ENCODE measurements at regions not wholly inside any gene's neighbourhood (a gene's known extent, or its start where the extent isn't known, plus 50 kb on each side); places are given as distances from the start of the nearest gene placed in this dataset.
"Not testable (repeated sequence)": the region's sequence is repeated elsewhere in the genome, so short reads cannot be mapped to it uniquely, and the experiment has no call there.

- no peaks in the 10 kb centered on the region for H3K36me3 Mint-ChIP-seq
Measured at GRCh38 chr15:99467853-99468464, 97.8 kb upstream of the MEF2A start.

GRCh38 chr15:99470204-99470603 is 95.6 kb upstream of the MEF2A start:
- not testable (repeated sequence) for H3K27ac Mint-ChIP-seq; H3K4me3 ChIP-seq; H3K27me3 ChIP-seq; H3K4me3 Mint-ChIP-seq; DNase-seq (ENCODE audit: low spot score); H3K9me3 ChIP-seq (ENCODE audit: low read depth); H3K4me2 ChIP-seq; H3K4me1 ChIP-seq; H3K36me3 Mint-ChIP-seq; H3K36me3 ChIP-seq; H3K9me3 Mint-ChIP-seq; H3K4me1 Mint-ChIP-seq; H3K27me3 Mint-ChIP-seq (ENCODE audit: insufficient read depth, low read depth); H3K79me2 ChIP-seq (ENCODE audit: low read depth); H3K9ac ChIP-seq; H3F3A ChIP-seq (ENCODE audit: low read depth); H4K20me1 ChIP-seq (ENCODE audit: low read depth); H2AFZ ChIP-seq (replicated peaks); H3K27ac ChIP-seq

More at GRCh38 chr15:99467853-99468464, 97.8 kb upstream of the MEF2A start:
- Mint-ChIP-seq H3K4me1 (no peaks in the 10 kb centered on the region), H3K27ac (no peak overlapping the region), H3K9me3 (peaks cover 10% of the 10 kb centered on the region), H3K4me3 (no peak overlapping the region), H3K27me3 (ENCODE audit: insufficient read depth, low read depth) (no peaks in the 10 kb centered on the region)
- DNase-seq (ENCODE audit: low spot score) = no peak
- H3K9me3 ChIP-seq (ENCODE audit: low read depth) = peaks cover 17% of the 10 kb centered on the region
- H3K4me1 ChIP-seq = no peaks in the 10 kb centered on the region
- H4K20me1 ChIP-seq (ENCODE audit: low read depth) = no peaks in the 10 kb centered on the region
- H3K79me2 ChIP-seq (ENCODE audit: low read depth) = no peaks in the 10 kb centered on the region
- TF ChIP-seq EZH2 (IDR thresholded peaks at IDR 0.05) = no peak
- no peak for TF ChIP-seq CTCF (IDR thresholded peaks at IDR 0.05)
- no peak overlapping the region for H3K27ac ChIP-seq
- H3K4me3 ChIP-seq = no peak overlapping the region
- H3K4me2 ChIP-seq = no peak overlapping the region
- no peaks in the 10 kb centered on the region for H3F3A ChIP-seq (ENCODE audit: low read depth)
- H3K27me3 ChIP-seq = no peaks in the 10 kb centered on the region
- no peak overlapping the region for H2AFZ ChIP-seq (replicated peaks)
- no peak overlapping the region for H3K9ac ChIP-seq
- H3K36me3 ChIP-seq = no peaks in the 10 kb centered on the region

GRCh38 chr15:99472416-99473145 is 93.2 kb upstream of the MEF2A start:
- H3K4me1 ChIP-seq = peaks cover 15% of the 10 kb centered on the region
- Mint-ChIP-seq H3K27ac (no peak overlapping the region), H3K4me1 (peaks cover 13% of the 10 kb centered on the region), H3K9me3 (no peaks in the 10 kb centered on the region), H3K36me3 (no peaks in the 10 kb centered on the region), H3K4me3 (no peak overlapping the region), H3K27me3 (ENCODE audit: insufficient read depth, low read depth) (no peaks in the 10 kb centered on the region)
- TF ChIP-seq CTCF (IDR thresholded peaks at IDR 0.05) = no peak
- no peak for TF ChIP-seq EZH2phosphoT487 (IDR thresholded peaks at IDR 0.05)
- no peak for TF ChIP-seq EZH2 (IDR thresholded peaks at IDR 0.05)
- H3K4me3 ChIP-seq = no peak overlapping the region
- no peak overlapping the region for H3K9ac ChIP-seq
- no peaks in the 10 kb centered on the region for H3K9me3 ChIP-seq (ENCODE audit: low read depth)
- H3K79me2 ChIP-seq (ENCODE audit: low read depth) = no peaks in the 10 kb centered on the region
- no peak overlapping the region for H3K4me2 ChIP-seq
- no peaks in the 10 kb centered on the region for H3K36me3 ChIP-seq
- H3K27me3 ChIP-seq = no peaks in the 10 kb centered on the region
- H2AFZ ChIP-seq (replicated peaks) = no peak overlapping the region
- DNase-seq (ENCODE audit: low spot score) = no peak
- no peaks in the 10 kb centered on the region for H4K20me1 ChIP-seq (ENCODE audit: low read depth)
- no peaks in the 10 kb centered on the region for H3F3A ChIP-seq (ENCODE audit: low read depth)
- H3K27ac ChIP-seq = no peak overlapping the region

Data from neural progenitor cell (in vitro differentiated cells).